ENCODE measurements at regions not wholly inside any gene's neighbourhood (a gene's known extent, or its start where the extent isn't known, plus 50 kb on each side); places are given as distances from the start of the nearest gene placed in this dataset.
"Not testable (repeated sequence)": the region's sequence is repeated elsewhere in the genome, so short reads cannot be mapped to it uniquely, and the experiment has no call there.

DNA sequence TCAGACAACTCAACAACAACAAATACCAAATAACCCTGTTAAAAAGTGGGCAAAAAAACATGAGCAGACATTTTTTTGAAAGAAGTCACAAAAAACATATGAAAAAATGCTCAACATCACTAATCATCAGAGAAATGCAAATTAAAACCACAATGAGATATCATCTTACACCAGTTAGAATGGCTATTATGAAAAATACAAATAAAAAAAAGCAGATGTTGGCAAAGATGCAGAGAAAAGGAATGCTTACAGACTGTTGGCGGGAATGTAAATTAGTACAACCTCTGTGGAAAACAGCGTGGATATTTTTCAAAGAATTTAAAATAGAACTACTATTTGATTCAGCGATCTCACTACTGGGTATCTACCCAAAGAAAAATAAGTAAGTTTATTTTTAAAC, 114.0 kb downstream of the SLC38A4 start:
- no peak for DNase-seq

DNA sequence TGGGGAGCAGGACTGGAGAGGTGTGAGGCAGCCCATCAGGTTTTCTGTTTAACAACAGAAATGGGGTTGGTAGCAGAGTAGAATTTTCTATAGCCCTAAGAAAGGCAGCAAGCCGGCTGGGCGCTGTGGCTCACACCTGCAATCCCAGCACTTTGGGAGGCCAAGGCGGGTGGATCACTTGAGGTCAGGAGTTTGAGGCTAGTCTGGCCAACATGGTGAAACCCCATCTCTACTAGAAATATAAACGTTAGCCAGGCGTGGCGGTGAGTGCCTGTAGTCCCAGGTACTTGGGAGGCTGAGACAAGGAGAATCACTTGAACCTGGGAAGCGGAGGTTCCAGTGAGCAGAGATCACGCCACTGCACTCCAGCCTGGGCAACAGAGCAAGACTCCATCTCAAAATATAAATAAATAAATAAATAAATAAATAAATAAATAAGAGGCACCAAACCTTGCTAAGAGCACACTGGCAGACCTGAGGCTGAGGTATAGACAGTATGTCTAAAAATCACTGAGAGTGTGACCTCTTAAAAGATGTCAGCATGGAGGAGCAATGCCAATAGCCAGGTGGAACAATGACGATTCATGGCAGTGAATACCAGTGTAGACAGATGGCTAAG, 115.6 kb downstream of the SLC38A4 start:
- DNase-seq = no peak

DNA sequence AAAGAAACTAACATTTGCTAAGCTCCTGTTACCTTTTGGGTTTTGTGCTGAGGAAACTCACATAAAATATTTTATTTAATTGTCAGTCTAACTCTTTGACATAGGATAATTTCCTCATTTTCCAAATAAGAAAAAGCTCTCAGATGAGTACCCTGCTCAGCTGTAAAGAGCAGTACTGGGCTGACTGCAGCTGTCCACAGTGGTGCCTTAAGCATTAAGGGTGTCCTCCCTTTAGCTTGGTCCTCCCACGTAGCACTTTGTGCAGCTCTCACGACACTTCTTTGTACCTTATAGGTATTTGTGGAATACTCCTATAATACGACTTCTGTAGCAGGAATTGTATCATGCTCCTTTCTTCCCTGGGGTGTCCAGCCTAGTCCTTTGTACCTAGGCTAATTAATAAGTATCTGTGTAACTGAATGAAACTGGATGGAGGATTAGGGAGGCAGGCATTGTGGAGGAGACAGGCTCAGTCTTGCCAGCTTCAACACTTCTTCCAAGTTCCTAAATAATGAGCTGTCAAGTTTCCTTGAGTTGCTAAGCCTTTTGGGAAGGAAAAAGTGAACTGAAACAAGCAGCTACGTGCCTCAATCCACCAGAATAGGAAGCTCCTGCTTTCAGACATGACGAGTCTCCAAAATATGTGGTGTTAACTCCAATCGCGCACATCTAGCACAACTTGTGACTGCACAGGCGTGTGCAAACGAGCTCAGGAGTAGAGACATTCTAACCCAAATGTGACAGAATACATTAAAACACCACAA, 123.0 kb downstream of the SLC38A4 start:
- DNase-seq = no peak

DNA sequence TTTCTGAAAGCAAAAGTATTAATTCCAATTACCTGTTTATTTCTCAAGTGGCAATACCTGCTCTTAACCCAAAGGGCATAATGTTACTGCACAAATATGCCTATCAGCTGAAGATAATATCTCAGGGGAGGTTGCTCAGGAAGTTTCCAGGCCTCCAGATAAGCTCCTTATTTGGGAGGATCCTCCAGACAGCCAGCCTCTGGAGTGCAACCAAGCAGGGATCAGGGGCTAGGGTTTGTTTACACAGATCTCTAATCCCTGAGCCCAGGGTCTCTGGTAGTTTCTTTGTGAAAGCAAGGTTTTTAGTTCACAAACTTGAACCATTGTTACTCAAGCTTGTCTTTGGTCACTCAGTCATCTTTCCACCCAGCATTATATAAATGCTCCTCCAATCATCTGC, 124.4 kb downstream of the SLC38A4 start:
- no peak for DNase-seq

DNA sequence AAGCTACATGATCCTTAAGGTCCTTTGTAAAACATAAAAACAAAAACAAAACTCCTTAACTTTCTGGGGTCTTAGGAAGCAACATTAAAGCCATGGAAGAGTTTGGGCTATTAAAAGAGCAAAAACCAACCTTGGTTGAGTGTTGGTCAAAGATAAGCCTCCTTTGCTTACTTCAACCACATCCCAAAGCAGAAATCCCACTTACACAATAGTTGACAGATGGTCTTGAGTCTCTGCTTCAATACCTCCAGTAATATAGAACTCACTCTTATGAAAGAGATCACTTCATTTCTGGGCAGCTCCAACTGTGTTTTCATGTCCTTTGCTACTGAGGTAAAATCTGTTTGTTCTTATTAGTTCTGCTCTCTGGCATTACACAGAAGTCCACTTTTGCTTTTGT, 125.8 kb downstream of the SLC38A4 start:
- no peak for DNase-seq

DNA sequence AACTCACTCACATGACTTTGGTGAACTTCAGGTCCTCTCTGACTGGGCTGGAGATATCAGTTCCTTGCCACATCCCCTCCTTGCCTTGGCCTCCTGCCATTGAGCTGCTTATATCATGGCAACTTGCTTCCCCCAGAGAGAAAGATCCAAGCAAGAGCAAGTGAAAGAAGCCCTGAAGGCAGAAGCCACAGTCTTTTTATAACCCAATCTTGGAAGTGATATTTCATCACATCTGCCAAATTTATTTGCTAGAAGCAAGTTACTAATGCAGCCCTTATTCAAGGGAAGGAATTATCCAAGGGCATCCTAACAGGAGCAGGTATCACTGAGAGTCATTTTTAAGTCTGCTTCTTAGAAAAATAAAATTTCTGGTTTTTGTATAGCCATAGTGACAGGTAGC, 127.8 kb downstream of the SLC38A4 start:
- DNase-seq = no peak

DNA sequence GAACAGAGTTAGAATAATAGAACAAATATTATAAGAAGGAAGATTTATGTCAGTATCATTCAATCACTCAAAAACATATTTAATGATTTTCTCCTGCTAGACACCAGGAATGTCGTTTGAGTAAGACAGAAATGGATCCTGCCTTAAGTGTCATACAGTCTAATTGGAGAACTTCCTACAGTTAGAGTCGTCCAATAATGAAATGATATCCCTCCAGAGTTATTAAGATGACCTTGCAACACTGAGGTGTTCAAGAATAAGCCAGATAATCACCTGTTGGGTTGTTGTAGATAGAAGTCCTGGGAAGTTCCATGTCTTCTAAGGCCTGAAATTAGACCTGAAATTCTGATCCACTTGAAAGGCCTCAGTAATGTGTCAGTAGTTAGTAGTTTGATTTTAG, 132.3 kb downstream of the SLC38A4 start:
- DNase-seq = no peak

DNA sequence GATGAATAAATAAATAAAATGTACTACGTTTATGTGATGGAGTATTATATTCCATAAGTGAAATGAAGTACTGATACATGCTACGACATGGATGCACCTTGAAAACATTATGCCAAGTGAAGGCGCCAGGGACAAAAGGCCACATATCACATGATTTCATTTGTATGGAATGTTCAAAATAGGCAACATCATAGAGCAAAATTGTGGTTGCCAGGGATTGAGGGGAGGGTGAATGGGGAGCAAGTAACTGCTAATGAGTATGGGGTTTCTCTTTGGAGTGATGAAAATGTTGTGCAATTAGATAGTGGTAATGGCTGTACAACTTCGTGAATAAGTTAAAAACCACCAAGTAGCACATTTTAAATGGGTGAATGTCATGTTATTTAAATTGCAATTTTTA, 132.8 kb downstream of the SLC38A4 start:
- DNase-seq = no peak

DNA sequence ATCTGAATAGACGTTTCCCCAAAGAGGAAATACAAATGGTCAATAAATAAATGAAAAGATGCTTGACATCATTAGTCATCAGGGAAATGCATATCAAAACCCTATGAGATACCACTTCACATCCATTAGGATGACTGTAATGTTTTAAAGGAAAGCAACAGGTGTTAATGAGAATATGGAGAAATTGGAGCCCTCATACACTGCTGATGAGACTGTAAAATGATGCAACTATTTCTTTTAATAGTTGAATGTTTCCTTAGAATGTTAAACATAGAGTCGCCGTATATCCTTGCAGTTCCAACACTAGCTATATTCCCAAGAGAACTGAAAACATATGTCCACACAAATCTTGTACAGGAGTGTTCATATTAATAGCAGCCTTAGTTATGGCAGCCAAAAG, 133.2 kb downstream of the SLC38A4 start:
- DNase-seq = no peak

DNA sequence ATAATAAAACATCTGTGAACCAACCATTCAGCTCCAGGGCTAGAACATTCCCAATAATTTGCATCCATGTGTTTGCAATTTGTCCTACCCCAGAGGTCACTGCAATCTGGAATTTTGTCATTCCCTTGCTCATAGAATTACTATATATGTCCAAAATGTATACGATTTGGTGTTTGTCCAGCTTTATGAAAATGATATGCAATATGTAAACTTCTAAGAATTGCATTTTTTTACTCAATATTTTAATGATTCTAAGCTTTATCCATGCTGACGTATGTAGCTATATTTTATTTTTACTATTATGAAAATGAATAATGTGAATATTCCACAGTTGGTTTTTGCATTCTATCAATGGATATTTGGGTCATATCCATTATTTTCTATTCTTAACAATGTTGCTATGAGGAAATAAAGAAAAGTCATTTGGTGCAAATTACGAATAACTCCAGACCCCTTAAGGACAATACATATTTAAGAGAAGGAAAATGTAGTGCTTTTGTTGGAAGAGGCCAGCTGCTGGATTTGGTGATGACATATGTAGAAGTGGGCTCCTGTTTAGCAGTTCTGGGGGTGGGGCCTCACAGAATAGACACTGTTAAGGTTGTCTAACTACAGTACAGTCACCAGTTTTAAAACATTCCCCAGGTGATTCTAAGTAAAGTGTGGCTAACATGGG, 139.4 kb downstream of the SLC38A4 start:
- no peak for DNase-seq

DNA sequence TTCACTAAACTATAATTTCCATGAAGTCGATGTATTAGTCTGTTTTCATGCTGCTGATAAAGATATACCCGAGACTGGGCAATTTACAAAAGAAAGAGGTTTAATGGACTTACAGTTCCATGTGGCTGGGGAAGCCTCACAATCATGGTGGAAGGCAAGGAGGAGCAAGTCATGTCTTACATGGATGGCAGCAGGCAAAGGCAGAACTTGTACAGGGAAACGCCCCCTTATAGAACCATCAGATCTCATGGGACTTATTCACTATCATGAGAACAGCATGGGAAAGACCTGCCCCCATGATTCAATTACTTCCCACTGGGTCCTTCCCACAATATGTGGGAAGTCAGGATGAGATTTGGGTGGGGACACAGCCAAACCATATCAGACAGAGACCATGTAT, 141.6 kb downstream of the SLC38A4 start:
- DNase-seq = not testable (repeated sequence)

DNA sequence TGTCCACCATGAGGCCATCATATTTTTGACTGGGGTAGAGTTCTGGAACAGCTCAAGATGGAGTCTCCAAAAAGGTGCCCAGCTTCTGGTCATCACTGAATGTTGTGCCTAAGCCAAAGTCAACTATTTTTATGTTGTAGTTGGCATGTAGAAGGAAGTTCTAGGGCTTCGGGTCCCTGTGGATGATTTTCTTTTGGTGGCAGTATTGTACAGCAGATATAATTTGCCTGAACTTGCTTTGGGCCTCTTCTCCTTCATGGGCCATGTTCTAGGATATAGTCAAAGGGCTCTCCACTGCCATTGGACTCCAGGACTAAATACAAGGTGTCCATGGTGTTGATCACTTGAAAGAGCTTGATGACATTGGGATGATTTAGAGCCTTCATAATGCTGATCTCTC, 143.6 kb downstream of the SLC38A4 start:
- DNase-seq = no peak

DNA sequence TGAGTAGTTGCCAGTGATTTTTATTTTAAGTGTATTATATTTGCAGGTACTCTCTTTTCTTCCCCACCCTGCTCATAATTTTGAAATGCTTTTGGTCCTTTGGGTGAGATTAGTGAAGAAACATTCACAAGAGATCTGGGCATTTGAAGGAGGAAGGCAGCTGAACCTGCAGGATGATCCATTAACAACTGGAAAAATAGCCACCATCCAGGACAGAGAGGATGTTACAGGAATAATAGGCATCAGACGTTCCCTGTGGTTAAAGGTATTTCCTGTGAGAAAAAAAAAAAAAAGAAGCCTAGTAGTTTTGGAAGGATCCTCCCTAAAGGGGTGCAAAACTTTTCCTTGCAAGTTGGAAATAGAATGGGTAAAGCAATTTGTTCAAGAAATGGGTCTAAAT, 145.3 kb downstream of the SLC38A4 start:
- DNase-seq = no peak

DNA sequence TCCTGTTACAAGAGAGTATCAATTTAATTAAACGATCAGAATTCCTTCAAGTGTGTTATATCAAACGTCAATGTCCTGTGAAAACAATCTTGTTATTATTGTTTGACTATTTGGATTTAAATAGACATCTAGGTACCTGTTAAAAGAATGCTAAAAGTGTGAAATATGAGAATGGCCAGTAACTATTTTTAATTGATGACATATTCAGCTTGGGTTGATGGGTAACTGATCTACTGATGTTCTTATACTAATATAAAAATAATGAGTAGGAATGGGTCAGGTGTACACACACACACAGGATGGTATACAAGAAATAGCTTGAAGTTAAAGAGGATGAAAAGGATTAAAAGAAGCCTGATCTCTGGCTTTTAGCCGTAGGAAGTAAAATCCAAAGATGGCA, 146.0 kb downstream of the SLC38A4 start:
- no peak for DNase-seq

DNA sequence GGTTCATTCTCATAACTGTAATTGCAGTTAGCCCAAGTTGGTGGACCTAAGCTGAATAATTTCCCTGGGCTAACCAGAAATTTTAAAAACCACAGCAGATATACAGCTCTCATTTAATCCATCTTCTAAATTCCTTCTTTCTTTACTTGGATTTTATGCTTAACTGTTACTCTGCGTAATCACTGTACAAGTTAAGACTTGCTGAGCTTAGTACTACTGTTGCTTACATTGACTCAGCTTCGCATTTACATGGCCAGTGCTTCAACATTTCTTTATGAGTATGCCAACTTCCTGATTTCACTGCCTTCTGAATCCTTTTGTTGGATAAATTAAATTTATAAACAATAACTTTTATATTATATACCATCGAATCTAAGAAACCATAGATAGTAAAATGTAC, 147.4 kb downstream of the SLC38A4 start:
- DNase-seq = no peak

DNA sequence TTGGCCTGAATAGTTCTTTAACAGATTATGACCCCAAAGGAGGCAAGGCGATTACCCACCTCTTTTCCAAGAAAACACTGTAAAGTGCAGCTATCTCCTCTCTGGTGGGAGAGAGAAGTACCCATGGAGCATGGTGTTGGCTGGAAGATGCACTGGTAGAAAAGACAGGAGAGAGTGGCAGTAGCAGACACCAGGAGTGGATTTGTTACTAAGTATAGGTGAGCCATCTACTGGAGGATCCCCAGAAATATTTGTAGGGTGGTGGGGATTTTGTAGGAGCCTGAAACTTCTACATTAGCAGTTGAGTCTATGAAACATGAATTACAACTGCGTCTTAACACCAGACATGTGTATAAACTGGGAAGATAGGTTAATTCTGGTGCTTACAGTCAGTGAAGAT, 148.0 kb downstream of the SLC38A4 start:
- no peak for DNase-seq

DNA sequence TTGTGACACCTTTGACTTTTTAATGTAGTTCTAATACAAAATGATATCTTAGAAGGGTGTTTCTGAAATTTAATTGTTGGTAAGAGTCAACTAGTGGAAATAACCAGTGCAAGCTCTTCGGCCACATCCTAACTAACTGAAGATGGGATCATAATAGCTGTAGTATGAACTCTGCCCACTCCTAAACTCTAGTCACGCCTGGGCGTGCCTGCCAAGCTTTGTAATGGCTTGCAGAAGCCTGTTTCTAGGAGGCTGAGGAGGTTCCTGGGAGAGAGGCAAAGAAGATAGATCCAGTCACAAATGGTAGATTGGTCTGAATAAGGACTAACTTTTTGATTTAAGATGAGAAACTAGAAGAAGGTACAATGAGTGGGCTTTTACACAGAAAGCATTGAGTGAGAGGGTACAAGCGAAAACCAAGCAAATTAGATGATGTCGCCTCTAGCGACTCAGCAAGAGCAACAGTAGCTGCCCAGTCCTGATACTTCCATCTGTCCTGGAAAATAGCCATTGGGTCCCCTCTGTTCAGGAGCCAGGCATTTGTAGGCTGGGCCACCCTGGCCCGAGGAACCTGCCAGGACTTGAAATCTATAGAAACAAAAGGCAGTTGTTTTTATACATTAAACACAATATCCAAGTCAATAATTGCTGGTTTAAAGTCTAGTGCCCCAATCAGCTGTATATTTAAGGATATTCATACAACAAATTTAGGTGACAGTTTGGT, 148.8 kb downstream of the SLC38A4 start:
- no peak for DNase-seq

DNA sequence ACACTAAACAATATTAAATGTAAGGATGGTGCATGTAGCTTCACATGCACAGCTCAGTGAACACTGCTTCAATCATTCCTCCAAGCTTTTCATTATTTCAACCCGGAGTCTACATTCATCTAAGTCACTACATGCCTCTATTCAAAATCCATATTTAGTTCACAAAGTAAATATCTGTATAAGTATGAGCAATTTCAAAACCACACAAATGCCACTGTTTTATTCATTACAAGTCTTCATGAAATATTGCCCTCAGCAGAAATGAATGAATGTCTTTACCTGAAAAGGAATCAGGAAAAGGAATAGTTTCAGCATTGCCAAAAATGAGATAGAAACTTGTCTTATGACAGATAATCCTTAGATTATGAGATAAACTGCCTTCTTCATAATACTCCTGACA, 149.4 kb downstream of the SLC38A4 start:
- no peak for DNase-seq

DNA sequence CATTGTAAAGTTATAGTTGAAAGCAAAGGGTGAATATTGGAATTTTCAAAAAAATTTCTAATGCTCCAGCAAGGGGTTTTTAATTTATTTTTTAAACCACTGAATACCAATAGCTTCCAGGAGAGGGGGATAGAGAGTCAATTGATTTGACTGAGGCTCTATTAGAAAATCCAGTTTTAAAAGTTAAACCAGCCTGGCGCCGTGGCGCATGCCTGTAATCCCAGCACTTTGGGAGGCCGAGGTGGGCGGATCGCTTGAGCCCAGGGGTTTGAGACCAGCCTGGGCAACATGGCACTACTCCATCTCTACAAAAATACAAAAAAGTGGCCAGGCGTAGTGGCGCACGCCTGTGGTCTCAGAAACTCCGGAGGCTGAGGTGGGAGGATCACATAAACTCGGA, 150.1 kb downstream of the SLC38A4 start:
- DNase-seq = no peak

DNA sequence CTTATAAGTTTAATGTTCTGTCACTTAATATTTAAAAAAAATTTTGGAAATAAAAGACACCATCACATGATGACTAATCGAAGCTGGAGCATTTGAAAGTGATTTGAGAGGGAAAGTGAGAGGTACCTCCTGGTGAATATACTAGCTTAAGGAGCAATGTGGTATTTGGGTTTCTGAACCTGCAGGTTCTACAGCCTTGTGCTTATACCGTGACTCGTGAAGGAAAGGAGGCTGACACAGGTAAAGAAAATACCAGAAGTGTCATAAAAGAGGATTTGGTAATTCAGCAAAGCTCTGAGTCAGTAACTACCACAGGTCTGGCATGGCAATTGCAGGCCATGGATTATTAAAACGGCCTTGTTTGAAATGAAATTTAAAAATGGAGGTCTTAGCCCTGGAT, 151.0 kb downstream of the SLC38A4 start:
- no peak for DNase-seq

DNA sequence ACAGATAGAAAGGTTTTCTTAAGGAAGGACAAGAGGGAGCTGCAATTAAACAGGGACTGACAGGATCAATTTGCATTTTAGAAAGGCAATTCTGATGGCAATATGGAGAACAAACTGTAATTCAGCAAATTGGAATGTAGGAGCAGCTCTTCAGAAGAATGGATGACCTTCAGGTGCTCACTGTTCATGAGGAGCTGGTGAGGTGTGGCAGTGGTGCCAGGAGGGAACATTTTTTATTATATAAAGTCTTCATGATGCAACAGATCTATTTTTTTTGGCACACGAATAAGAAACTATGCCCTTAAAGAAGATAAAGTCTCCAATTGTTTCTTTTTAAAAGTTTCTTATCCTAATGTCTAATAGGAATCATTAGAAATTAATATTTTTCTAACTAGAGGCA, 151.7 kb downstream of the SLC38A4 start:
- DNase-seq = no peak

DNA sequence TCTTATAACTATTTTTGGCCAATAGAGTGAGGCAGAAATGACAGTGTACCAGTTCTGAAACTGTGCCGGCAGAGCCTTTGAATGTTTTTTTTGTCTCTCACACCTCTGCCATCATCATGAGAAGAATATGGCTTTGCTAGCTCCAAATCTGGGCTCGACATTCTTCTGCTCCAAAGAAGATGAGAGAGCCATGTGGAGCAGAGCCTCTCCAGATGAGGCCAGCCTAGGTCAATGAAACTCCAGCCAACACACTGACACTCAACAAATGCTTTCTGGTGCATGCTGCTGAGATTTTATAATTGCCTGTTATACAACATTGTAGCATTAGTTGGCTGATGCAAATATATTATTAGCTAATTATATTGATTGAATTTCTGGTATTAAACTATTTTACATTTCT, 154.7 kb downstream of the SLC38A4 start:
- no peak for DNase-seq

All from anterior cingulate cortex (tissue), 58 donors.